22Rv1 (cell line): ENCODE measurements at regions not wholly inside any gene's neighbourhood (a gene's known extent, or its start where the extent isn't known, plus 50 kb on each side); places are given as distances from the start of the nearest gene placed in this dataset.

Source experiments
- H3K27ac ChIP-seq: fragments of 450-650 bp; 2 replicates; pipeline ENCODE4 v1.5.1; 2017
- ZFX ChIP-seq: fragments of 450-650 bp; IDR thresholded peaks from 2 replicates; pipeline ENCODE4 v1.6.1; 2017; ENCODE audit warnings: antibody characterized with exemption, borderline replicate concordance
- TF ChIP-seq, protein P1 (sequence below): fragments of 450-650 bp; IDR thresholded peaks from 2 replicates; pipeline ENCODE4 v1.5.1; 2017; ENCODE audit warnings: mild to moderate bottlenecking

DNA sequence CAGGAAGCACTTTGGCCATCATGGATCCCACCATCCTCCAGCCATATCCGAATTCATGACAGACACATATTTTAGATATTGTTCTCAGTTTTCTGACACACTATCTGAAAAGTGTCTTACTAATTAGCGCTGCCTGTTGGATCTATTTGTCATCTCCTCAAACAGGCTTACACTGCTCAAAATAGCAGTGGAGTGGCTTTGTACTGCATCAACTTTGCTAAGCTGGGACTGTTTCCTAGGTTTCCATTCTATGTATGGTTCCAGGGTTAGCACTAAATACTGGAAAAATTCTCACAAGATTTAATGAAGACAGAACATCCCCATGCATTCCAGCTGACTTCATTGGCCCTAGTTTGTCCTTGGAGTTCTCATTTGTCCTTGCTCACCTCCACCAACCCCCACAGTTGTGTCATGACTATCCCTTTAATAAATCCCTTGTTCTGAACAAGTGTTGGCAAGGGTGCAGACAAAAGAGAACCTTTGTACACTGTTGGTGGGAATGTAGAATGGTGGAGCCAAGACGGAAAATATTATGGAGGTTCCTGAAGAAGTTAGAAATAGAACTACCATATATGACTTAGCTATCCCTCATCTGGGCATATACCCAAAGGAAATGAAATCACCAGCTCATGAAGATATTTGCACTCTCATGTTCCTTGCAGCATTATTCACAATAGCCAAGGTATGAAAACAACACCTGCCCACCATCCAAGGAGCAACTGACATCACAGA lies 136.5 kb upstream of the RAI14 start:
- TF ChIP-seq, protein P1, sequence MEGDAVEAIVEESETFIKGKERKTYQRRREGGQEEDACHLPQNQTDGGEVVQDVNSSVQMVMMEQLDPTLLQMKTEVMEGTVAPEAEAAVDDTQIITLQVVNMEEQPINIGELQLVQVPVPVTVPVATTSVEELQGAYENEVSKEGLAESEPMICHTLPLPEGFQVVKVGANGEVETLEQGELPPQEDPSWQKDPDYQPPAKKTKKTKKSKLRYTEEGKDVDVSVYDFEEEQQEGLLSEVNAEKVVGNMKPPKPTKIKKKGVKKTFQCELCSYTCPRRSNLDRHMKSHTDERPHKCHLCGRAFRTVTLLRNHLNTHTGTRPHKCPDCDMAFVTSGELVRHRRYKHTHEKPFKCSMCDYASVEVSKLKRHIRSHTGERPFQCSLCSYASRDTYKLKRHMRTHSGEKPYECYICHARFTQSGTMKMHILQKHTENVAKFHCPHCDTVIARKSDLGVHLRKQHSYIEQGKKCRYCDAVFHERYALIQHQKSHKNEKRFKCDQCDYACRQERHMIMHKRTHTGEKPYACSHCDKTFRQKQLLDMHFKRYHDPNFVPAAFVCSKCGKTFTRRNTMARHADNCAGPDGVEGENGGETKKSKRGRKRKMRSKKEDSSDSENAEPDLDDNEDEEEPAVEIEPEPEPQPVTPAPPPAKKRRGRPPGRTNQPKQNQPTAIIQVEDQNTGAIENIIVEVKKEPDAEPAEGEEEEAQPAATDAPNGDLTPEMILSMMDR, result no peak
- no peak for TF ChIP-seq ZFX

DNA sequence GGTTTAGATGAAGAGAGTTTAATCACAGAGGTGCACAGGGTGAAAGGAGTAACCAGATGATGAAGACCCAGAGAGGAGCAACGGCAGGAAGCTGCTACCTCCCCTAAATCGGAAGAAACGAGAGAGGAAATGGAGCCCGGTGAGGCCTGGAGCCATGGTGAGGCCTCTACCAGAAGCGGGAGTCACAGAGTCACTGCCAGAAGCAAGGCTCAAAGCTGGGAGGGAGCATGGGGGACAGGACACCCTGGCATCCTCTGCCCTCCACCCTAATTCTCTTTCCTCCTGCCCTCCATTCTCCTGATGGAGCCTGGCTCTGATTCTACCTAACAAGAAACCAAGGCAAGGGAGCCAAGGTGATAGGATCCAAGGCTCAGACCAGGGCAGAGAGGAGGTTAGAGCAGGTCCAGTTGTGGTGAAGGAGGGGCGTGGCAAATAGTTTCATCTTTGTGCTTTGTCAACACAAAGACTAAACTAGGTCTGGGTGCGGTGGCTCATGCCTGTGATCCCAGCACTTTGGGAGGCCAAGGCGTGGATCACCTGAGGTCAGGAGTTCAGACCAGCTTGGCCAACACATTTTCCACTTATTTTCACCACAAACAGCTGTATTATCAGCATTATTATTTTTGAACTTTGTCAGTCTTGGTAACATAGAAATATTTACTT lies 134.4 kb upstream of the RAI14 start:
- TF ChIP-seq, protein P1, result no peak
- TF ChIP-seq ZFX, result no peak
- no peak overlapping the region for H3K27ac ChIP-seq

More for the DNA sequence above, 136.5 kb upstream of the RAI14 start:
- H3K27ac ChIP-seq, result no peak overlapping the region

DNA sequence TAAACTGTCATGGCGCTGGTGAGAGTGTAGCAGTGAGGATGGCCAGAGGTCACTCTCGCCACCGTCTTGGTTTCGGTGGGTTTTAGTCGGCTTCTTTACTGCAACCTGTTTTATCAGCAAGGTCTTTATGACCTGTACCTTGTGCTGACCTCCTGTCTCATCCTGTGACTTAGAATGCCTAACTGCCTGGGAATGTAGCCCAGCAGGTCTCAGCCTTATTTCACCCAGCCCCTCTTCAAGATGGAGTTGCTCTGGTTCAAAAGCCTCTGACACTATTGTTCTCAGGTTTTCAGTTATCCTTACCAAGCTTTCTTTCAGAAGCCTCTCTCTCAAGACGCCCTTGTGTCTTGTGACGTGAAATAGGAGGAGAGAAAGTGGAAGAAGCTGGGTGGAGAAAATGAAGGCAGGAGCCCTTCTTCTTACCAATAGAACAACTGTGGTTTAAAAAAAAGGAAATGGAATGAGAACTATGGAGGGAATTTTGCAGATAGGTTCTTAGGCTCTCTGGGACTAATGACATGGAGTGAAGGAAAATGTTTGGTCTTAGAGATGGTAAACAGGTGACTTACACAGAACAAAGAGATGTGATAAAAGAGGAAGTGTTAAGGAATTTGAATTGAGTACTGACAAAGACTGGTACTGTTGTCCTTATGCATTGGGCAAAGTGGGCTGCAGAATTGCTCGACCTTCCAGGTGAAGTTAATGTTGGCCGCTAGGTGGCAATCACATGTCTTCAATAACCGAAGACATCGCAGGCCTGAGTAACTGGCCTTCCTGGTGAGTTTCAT lies 133.3 kb upstream of the RAI14 start:
- no peak for TF ChIP-seq ZFX
- TF ChIP-seq, protein P1, result peak; percentile 80
- no peak overlapping the region for H3K27ac ChIP-seq

DNA sequence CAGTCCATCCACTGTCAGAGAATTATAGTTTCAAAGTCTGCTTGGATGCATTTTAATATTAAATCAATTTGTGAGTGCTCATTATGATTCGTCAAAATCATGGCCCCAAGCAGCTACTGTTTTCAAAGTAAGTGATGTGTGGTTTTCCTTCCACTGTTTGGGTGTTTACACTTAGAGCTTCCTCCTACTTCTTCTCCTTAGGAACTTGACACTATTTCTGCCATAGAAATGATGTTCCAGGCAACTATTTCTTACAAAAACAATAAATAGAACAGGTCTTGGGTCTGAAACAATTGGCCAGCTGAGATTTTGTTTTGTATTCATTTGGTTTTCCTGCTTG lies 132.8 kb upstream of the RAI14 start:
- TF ChIP-seq, protein P1, result peak; percentile 45
- no peak for TF ChIP-seq ZFX
- H3K27ac ChIP-seq, result no peak overlapping the region

DNA sequence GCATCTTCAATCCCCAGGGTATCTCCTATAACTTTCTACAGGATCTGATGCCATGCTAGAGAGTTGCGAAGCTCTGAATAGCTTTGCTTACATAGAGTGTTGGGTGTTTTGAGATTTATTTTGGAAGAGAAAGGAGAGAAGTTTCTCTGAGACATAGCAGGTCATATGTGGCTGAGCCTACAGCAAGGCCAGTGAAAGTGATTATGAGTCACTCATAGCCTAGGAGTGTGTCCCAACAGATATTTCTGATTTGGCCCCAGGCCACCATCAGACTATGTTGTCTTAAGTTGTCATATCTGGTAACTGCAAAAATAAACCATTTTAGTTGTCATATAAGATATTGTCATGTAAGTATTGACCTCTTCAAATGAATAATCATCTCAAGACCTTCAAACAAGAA lies 132.0 kb upstream of the RAI14 start:
- no peak for TF ChIP-seq ZFX
- TF ChIP-seq, protein P1, result no peak
- no peak overlapping the region for H3K27ac ChIP-seq

DNA sequence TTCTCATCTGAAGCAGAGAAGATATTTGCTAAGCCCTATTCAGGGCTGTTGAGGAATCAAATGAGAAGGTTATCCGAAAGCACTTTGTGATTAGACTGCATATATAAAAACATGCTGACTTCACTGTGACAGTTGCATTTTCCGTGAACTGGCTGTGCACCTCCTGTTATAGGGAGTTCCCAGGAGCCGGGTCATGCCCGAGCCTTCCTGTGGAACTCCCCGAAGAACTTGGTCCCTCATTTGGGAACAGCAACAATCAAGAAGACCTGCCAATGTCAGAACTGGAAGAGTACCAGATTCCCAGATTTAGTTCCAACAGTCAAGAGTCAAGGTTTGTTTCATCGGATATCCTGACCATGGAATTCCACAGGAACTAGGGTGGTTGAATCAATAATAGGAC lies 130.4 kb upstream of the RAI14 start:
- TF ChIP-seq, protein P1, result no peak
- TF ChIP-seq ZFX, result no peak
- H3K27ac ChIP-seq, result no peak overlapping the region
